GM23338 (cell line): ENCODE measurements at regions not wholly inside any gene's neighbourhood (a gene's known extent, or its start where the extent isn't known, plus 50 kb on each side); places are given as distances from the start of the nearest gene placed in this dataset.

ENCODE experiments used
- ATAC-seq: fragments of 200-7000 bp; cut with Tn5 transposase; 3 replicates; pipeline ENCODE4 v1.9.1; 2020
- DNase-seq: peaks from one replicate; pipeline ENCODE4 v3.0.0-alpha.2; 2015; ENCODE audit warnings: low spot score
- H2AFZ ChIP-seq: fragments of 200-600 bp; sonication (generic); 2 replicates; pipeline ENCODE4 v1.8.0; 2016; ENCODE audit warnings: antibody characterized with exemption, mild to moderate bottlenecking, moderate library complexity
- H3F3A ChIP-seq: fragments of 200-600 bp; sonication (generic); replicated peaks from 2 replicates; pipeline ENCODE4 v1.8.0; 2017; ENCODE audit warnings: antibody characterized with exemption, mixed run types, low read depth
- H3K27ac ChIP-seq: fragments of 200-600 bp; sonication (generic); 2 replicates; pipeline ENCODE4 v1.6.1; 2016; ENCODE audit warnings: low read depth
- H3K27me3 ChIP-seq: fragments of 200-600 bp; sonication (generic); 2 replicates; pipeline ENCODE4 v1.8.0; 2016; ENCODE audit warnings: mild to moderate bottlenecking, mixed run types, moderate library complexity; ENCODE audit not compliant: insufficient read depth
- H3K36me3 ChIP-seq: fragments of 200-600 bp; sonication (generic); 2 replicates; pipeline ENCODE4 v1.8.0; 2016; ENCODE audit warnings: mild to moderate bottlenecking; ENCODE audit not compliant: insufficient read depth
- H3K4me1 ChIP-seq: fragments of 200-600 bp; sonication (generic); 2 replicates; pipeline ENCODE4 v1.8.0; 2016; ENCODE audit warnings: mild to moderate bottlenecking, moderate library complexity; ENCODE audit not compliant: insufficient read depth
- H3K4me2 ChIP-seq: fragments of 200-600 bp; sonication (generic); 2 replicates; pipeline ENCODE4 v1.7.1; 2017; ENCODE audit warnings: mixed run types
- H3K4me3 ChIP-seq: fragments of 200-600 bp; sonication (generic); 2 replicates; pipeline ENCODE4 v1.6.1; 2016; ENCODE audit warnings: mixed run types
- H3K79me2 ChIP-seq: fragments of 200-600 bp; sonication (generic); replicated peaks from 2 replicates; pipeline ENCODE4 v1.8.0; 2017; ENCODE audit warnings: mild to moderate bottlenecking; ENCODE audit not compliant: insufficient read depth
- H3K9me2 ChIP-seq: fragments of 200-600 bp; sonication (generic); 2 replicates; pipeline ENCODE4 v1.8.0; 2017; ENCODE audit not compliant: insufficient read depth
- H4K20me1 ChIP-seq: fragments of 200-600 bp; sonication (generic); replicated peaks from 2 replicates; pipeline ENCODE4 v1.8.0; 2017; ENCODE audit warnings: mild to moderate bottlenecking; ENCODE audit not compliant: insufficient read depth
- H3K27ac Mint-ChIP-seq: 2 replicates; pipeline ENCODE4 v1.8.0; 2020; ENCODE audit warnings: inconsistent platforms, mild to moderate bottlenecking, moderate library complexity, mixed read lengths
- H3K27me3 Mint-ChIP-seq: 3 replicates; pipeline ENCODE4 v1.8.0; 2022; ENCODE audit warnings: low read depth, mild to moderate bottlenecking, moderate library complexity, mixed read lengths, inconsistent platforms; ENCODE audit not compliant: insufficient read depth, poor library complexity
- H3K36me3 Mint-ChIP-seq: 3 replicates; pipeline ENCODE4 v1.8.0; 2021; ENCODE audit warnings: low read depth, mild to moderate bottlenecking, inconsistent platforms, moderate library complexity, mixed read lengths
- H3K4me1 Mint-ChIP-seq: 3 replicates; pipeline ENCODE4 v1.8.0; 2020; ENCODE audit warnings: mild to moderate bottlenecking, inconsistent platforms, mixed read lengths
- H3K4me3 Mint-ChIP-seq: 3 replicates; pipeline ENCODE4 v1.8.0; 2021; ENCODE audit warnings: moderate library complexity, mild to moderate bottlenecking, inconsistent platforms, mixed read lengths
- H3K9me3 Mint-ChIP-seq: 3 replicates; pipeline ENCODE4 v1.8.0; 2020; ENCODE audit warnings: moderate library complexity, mild to moderate bottlenecking, inconsistent platforms, mixed read lengths
- JUNB ChIP-seq: IDR thresholded peaks from one replicate; pipeline ENCODE4 v1.6.1; 2016; ENCODE audit warnings: antibody characterized with exemption; ENCODE audit not compliant: unreplicated experiment
- ZNF331 ChIP-seq: fragments of 250-450 bp; sonication (Bioruptor Pico); IDR thresholded peaks from 2 replicates; pipeline ENCODE4 v1.5.0; 2020; ENCODE audit warnings: low read depth, mild to moderate bottlenecking, moderate library complexity
- TF ChIP-seq, protein P1 (sequence below), 2 experiments: fragments of 200-600 bp in 1 of 2; sonication (generic) in 1 of 2; conservative IDR thresholded peaks; 2 replicates each; pipeline versions ENCODE4 v1.5.1 to v1.6.1; 2016 to 2017; ENCODE audit warnings: antibody characterized with exemption in 2 of 2, low read depth in 2 of 2, mild to moderate bottlenecking in 2 of 2, moderate library complexity in 1 of 2
- TF ChIP-seq, protein P2 (sequence below): IDR thresholded peaks from 2 replicates; pipeline ENCODE4 v1.6.1; 2016; ENCODE audit warnings: antibody characterized with exemption
- TF ChIP-seq, protein P3 (sequence below): fragments of 250-450 bp; sonication (Bioruptor Pico); IDR thresholded peaks from 2 replicates; pipeline ENCODE4 v1.5.0; 2020; ENCODE audit warnings: mild to moderate bottlenecking, moderate library complexity

DNA sequence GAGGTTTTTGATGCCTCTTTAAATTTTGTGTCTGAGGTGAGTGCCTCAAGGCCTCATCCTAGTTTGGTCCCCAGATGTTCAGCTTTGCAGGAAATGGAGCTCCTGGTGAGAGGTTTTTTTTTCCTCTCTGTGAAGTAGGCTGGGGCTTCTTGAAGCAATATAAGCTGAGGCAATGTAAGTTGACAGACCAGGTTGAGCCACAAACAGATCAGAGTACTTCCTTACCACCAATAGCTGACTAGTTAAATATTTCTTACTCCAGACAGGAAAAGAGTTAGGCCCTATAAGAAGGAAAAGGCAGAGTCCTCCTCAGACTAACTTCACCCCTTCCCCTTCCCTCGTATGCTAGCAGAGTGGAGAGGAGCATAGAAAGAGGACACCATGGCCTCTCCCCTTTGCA lies 341.0 kb downstream of the LMO4 start:
- H3K79me2 ChIP-seq = no peaks in the 10 kb centered on the region
- no peak overlapping the region for H3K4me2 ChIP-seq
- no peaks in the 10 kb centered on the region for H4K20me1 ChIP-seq
- no peaks in the 10 kb centered on the region; the same call in 2 of the 3 replicates for H3K36me3 Mint-ChIP-seq
- no peaks in the 10 kb centered on the region for H3K4me1 ChIP-seq
- no peaks in the 10 kb centered on the region for H3K4me1 Mint-ChIP-seq
- ATAC-seq = no peak
- H3F3A ChIP-seq = no peaks in the 10 kb centered on the region
- H3K9me3 Mint-ChIP-seq = no peaks in the 10 kb centered on the region
- peaks cover 2% of the 10 kb centered on the region for H3K27me3 Mint-ChIP-seq
- H3K27me3 ChIP-seq = no peaks in the 10 kb centered on the region
- 0 out of 2 replicates have a peak, but pooled peaks cover 3% of the 10 kb centered on the region for H3K36me3 ChIP-seq
- H3K4me3 ChIP-seq = no peak overlapping the region
- H2AFZ ChIP-seq = no peak overlapping the region
- no peak for DNase-seq
- TF ChIP-seq ZNF331 (CRISPR knock-in tag) (no peak), JUNB (no peak)
- TF ChIP-seq, protein P1, sequence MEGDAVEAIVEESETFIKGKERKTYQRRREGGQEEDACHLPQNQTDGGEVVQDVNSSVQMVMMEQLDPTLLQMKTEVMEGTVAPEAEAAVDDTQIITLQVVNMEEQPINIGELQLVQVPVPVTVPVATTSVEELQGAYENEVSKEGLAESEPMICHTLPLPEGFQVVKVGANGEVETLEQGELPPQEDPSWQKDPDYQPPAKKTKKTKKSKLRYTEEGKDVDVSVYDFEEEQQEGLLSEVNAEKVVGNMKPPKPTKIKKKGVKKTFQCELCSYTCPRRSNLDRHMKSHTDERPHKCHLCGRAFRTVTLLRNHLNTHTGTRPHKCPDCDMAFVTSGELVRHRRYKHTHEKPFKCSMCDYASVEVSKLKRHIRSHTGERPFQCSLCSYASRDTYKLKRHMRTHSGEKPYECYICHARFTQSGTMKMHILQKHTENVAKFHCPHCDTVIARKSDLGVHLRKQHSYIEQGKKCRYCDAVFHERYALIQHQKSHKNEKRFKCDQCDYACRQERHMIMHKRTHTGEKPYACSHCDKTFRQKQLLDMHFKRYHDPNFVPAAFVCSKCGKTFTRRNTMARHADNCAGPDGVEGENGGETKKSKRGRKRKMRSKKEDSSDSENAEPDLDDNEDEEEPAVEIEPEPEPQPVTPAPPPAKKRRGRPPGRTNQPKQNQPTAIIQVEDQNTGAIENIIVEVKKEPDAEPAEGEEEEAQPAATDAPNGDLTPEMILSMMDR (conservative IDR thresholded peaks at IDR 0.05; ENCODE audit: low read depth in 2 of 2) = no peak
- TF ChIP-seq, protein P2, sequence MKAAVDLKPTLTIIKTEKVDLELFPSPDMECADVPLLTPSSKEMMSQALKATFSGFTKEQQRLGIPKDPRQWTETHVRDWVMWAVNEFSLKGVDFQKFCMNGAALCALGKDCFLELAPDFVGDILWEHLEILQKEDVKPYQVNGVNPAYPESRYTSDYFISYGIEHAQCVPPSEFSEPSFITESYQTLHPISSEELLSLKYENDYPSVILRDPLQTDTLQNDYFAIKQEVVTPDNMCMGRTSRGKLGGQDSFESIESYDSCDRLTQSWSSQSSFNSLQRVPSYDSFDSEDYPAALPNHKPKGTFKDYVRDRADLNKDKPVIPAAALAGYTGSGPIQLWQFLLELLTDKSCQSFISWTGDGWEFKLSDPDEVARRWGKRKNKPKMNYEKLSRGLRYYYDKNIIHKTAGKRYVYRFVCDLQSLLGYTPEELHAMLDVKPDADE = no peak
- H3K27ac ChIP-seq = no peak overlapping the region
- no peak overlapping the region for H3K27ac Mint-ChIP-seq
- H3K4me3 Mint-ChIP-seq = no peak overlapping the region
- H3K9me2 ChIP-seq = no peaks in the 10 kb centered on the region

DNA sequence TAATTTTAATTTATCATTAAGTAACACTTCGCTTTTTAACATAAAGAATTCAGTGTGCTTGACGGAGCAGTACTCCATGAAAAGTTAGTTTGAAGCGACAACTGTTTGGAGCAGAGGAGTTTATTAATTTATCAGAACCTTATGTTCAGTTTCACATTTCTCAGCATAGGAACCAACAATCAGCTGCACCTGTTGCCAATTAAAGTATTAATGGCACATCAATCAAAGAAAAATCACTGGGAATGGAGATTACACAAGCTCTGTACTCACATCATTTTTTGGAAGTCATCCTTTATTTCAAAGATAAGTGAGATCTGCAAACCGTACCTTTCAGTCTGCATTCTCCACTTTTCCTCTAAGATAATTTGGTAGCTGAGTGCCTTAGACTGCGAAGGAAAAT lies 344.6 kb downstream of the LMO4 start:
- no peaks in the 10 kb centered on the region for H3K9me2 ChIP-seq
- Mint-ChIP-seq H3K27ac (no peak overlapping the region), H3K27me3 (peaks cover 2% of the 10 kb centered on the region), H3K4me1 (no peaks in the 10 kb centered on the region), H3K9me3 (no peaks in the 10 kb centered on the region), H3K4me3 (no peak overlapping the region), H3K36me3 (no peaks in the 10 kb centered on the region; the same call in 2 of the 3 replicates)
- 0 out of 2 replicates have a peak, but pooled peaks cover 3% of the 10 kb centered on the region for H3K36me3 ChIP-seq
- H3K27ac ChIP-seq = no peak overlapping the region
- no peak overlapping the region for H2AFZ ChIP-seq
- no peaks in the 10 kb centered on the region for H4K20me1 ChIP-seq
- H3K4me1 ChIP-seq = no peaks in the 10 kb centered on the region
- no peak overlapping the region for H3K4me2 ChIP-seq
- H3F3A ChIP-seq = no peaks in the 10 kb centered on the region
- no peak for ATAC-seq
- no peak overlapping the region for H3K4me3 ChIP-seq
- no peaks in the 10 kb centered on the region for H3K27me3 ChIP-seq
- no peak for DNase-seq
- no peaks in the 10 kb centered on the region for H3K79me2 ChIP-seq
- TF ChIP-seq, protein P2 = no peak
- TF ChIP-seq, protein P1 (conservative IDR thresholded peaks at IDR 0.05; ENCODE audit: low read depth in 2 of 2) = no peak
- no peak for TF ChIP-seq ZNF331 (CRISPR knock-in tag)
- TF ChIP-seq, protein P3, sequence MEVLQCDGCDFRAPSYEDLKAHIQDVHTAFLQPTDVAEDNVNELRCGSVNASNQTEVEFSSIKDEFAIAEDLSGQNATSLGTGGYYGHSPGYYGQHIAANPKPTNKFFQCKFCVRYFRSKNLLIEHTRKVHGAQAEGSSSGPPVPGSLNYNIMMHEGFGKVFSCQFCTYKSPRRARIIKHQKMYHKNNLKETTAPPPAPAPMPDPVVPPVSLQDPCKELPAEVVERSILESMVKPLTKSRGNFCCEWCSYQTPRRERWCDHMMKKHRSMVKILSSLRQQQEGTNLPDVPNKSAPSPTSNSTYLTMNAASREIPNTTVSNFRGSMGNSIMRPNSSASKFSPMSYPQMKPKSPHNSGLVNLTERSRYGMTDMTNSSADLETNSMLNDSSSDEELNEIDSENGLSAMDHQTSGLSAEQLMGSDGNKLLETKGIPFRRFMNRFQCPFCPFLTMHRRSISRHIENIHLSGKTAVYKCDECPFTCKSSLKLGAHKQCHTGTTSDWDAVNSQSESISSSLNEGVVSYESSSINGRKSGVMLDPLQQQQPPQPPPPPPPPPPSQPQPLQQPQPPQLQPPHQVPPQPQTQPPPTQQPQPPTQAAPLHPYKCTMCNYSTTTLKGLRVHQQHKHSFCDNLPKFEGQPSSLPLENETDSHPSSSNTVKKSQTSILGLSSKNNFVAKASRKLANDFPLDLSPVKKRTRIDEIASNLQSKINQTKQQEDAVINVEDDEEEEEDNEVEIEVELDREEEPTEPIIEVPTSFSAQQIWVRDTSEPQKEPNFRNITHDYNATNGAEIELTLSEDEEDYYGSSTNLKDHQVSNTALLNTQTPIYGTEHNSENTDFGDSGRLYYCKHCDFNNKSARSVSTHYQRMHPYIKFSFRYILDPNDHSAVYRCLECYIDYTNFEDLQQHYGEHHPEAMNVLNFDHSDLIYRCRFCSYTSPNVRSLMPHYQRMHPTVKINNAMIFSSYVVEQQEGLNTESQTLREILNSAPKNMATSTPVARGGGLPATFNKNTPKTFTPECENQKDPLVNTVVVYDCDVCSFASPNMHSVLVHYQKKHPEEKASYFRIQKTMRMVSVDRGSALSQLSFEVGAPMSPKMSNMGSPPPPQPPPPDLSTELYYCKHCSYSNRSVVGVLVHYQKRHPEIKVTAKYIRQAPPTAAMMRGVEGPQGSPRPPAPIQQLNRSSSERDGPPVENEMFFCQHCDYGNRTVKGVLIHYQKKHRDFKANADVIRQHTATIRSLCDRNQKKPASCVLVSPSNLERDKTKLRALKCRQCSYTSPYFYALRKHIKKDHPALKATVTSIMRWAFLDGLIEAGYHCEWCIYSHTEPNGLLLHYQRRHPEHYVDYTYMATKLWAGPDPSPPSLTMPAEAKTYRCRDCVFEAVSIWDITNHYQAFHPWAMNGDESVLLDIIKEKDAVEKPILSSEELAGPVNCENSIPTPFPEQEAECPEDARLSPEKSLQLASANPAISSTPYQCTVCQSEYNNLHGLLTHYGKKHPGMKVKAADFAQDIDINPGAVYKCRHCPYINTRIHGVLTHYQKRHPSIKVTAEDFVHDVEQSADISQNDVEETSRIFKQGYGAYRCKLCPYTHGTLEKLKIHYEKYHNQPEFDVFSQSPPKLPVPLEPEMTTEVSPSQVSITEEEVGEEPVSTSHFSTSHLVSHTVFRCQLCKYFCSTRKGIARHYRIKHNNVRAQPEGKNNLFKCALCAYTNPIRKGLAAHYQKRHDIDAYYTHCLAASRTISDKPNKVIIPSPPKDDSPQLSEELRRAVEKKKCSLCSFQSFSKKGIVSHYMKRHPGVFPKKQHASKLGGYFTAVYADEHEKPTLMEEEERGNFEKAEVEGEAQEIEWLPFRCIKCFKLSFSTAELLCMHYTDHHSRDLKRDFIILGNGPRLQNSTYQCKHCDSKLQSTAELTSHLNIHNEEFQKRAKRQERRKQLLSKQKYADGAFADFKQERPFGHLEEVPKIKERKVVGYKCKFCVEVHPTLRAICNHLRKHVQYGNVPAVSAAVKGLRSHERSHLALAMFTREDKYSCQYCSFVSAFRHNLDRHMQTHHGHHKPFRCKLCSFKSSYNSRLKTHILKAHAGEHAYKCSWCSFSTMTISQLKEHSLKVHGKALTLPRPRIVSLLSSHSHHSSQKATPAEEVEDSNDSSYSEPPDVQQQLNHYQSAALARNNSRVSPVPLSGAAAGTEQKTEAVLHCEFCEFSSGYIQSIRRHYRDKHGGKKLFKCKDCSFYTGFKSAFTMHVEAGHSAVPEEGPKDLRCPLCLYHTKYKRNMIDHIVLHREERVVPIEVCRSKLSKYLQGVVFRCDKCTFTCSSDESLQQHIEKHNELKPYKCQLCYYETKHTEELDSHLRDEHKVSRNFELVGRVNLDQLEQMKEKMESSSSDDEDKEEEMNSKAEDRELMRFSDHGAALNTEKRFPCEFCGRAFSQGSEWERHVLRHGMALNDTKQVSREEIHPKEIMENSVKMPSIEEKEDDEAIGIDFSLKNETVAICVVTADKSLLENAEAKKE (CRISPR knock-in tag) = no peak
